ENCODE measurements at regions not wholly inside any gene's neighbourhood (a gene's known extent, or its start where the extent isn't known, plus 50 kb on each side); places are given as distances from the start of the nearest gene placed in this dataset.

DNA sequence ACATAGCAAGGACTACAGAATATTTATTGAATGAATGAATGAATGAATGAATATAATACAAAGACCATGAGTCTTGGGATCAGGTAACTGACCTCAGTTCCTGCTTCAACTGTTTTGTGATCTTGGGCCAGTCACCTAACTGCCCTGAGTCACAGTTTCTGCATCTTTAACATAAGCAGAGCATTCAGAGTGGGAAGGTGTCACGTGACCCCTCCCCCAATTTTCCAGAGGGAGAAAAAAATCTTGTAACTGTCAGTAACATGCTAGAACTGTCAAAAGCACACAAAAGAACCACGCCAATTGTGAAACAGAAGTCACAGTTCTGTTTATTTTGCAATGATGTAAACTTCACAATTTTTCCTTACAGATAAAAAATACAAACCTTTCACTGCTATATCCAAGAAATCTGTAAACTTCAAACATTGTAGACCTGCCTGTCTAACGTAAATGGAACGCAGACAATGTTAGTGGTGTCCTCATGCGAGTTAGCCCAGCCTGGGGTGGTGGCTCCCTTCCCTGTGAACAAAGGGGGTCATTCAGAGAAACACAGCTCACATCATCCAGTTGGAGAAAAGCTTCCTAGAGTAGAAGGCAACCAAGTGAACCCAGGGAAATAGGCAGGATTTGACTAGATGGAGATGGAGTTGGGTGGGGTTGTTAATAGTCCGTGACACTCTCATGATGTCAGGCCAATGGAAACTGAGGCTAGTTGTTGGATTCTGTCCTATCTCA is 211.8 kb upstream of the ZC3H12A start:
- H3K27ac ChIP-seq, result no peak overlapping the region
- TF ChIP-seq, protein P1, sequence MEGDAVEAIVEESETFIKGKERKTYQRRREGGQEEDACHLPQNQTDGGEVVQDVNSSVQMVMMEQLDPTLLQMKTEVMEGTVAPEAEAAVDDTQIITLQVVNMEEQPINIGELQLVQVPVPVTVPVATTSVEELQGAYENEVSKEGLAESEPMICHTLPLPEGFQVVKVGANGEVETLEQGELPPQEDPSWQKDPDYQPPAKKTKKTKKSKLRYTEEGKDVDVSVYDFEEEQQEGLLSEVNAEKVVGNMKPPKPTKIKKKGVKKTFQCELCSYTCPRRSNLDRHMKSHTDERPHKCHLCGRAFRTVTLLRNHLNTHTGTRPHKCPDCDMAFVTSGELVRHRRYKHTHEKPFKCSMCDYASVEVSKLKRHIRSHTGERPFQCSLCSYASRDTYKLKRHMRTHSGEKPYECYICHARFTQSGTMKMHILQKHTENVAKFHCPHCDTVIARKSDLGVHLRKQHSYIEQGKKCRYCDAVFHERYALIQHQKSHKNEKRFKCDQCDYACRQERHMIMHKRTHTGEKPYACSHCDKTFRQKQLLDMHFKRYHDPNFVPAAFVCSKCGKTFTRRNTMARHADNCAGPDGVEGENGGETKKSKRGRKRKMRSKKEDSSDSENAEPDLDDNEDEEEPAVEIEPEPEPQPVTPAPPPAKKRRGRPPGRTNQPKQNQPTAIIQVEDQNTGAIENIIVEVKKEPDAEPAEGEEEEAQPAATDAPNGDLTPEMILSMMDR (conservative IDR thresholded peaks at IDR 0.05), result no peak

DNA sequence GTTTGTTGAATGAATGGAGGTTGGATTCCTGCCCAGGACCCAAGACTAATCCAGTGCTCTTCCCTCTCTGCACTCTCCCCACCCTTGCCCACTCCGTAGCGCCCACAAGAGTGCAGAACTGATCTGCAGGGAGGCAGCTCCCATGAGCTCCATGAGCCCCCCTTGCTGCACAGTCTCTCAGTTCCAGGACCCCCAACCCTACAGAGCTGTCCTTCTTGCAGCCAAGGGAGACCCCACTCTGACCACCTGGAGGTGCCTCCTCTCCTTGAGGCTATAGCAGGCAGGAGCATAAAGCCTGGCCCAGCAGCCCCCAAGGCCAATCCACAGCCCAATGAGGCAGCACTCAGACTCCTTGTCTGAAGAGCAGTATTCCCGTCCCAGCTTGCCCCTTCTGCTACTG is 209.2 kb upstream of the ZC3H12A start:
- TF ChIP-seq, protein P1 (conservative IDR thresholded peaks at IDR 0.05), result no peak

DNA sequence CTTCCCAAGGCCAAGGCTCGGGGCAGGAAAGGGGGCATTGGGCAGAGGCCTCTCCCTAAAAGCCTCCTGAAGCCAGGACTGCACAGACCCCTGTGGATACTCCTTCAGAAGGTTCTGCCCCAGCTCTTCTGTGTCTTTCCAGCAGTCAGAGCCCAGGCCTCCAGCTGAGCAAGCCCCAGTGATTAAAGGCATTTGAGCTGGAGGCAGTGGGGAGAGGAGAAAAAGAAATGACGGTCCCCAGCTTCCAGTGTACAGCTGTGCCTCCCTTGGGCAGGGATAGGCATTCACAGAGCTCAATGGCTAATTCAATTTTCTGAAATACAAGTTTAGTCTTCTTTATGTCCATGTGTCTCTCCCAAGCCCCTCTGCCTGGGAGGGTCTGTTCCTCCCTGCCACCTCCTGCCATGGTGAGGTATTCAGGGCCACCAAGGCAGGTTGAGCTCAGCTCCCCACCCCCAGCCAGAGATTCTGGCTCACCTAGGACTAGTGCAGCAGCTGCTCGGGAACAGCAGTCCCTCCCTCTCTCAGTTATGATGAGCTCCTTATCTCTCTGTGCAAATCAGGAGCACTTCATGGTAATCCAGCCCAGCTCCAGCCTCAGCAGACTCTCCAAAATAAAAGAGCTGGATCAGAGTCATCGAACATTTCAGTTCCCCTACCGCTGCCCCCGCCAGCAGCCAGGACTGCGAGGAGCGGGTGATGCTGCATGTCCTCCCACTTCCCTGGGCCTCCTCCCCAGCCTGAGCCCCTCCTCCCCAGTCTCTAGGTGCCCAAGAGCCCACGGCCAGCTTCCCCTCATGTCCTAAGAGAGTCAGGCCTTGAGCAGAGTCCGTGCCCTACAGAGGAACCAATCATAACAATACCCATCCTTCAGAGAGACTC is 208.4 kb upstream of the ZC3H12A start:
- TF ChIP-seq, protein P1 (conservative IDR thresholded peaks at IDR 0.05), result no peak
- H3K27ac ChIP-seq, result no peak overlapping the region

More for the DNA sequence above, 209.2 kb upstream of the ZC3H12A start:
- no peak overlapping the region for H3K27ac ChIP-seq

DNA sequence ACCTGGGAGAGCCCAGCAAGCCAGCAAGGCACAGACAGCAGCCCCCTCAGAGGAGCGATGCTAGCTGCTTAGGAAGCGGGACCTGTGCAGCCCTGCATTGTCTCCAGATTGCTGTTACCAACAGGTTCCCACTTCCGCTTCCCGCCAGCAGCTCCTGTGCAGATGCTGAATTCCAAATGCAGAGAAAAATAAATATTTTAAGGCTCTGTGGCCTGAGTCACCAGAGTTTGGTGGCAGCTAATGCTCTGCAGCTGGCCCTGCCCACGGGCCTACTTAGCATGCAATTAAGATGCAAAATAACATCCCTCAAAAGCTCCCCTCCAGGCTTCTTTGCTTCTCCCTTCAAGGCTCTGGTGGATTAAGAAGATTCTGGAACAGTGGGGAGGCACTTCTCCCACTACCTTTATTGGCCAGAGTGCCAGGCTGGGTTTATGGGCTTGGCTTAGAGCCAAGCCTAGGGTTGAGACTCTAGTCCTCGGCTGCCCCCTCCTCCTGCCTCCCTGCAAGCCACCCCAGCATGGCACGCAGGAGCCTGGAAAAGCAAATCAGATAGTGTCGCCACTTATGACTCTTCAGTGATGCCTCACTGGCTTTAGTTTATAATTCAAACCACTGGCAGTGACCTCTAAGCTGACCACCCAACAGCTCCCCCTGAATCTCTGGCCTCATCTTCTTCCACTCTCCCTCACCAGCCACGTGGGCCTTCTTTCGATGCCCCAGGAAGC is 207.1 kb upstream of the ZC3H12A start:
- TF ChIP-seq, protein P1 (conservative IDR thresholded peaks at IDR 0.05), result no peak
- peak overlapping the region; percentile 22; the same call in 1 of the 2 replicates for H3K27ac ChIP-seq

DNA sequence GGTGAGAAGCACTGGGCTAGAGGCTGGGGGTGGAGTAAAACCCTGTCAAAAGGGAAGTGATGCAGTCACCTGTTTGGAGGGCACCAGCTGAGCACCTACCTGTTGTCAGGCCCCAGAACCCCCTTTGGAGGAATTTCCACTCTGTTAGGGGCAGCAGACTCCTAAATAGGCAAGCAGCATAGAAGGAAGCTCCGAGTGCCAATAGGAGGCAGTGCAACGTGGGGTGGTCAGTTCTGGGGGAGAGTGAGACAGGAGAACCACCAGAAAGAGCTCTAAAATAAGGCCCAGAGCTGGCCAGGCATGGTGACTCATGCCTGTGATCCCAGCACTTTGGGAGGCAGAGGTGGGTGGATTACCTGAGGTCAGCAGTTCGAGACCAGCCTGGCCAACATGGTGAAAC is 203.7 kb upstream of the ZC3H12A start:
- TF ChIP-seq, protein P1 (conservative IDR thresholded peaks at IDR 0.05), result no peak
- no peak overlapping the region for H3K27ac ChIP-seq

DNA sequence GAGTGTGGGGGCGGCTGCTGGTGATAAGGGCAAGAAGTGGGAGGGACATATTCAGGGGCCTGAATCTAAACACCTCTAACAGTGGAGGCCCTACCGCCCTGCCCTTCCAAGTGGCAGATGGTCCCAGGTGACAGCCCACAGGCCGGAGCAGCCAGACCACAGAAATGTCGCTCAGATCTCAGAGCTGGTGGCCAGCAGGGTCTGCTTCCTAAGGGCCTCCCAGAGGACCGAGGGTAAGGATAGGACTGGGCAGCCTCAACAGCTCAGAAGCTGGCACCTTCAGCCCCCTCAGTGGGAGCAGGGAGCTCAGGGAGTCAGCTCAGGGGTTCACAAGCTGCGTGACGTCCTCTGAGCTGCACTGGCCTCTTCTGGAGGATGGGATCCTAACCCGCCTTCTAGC is 201.8 kb upstream of the ZC3H12A start:
- TF ChIP-seq, protein P1 (conservative IDR thresholded peaks at IDR 0.05), result no peak
- H3K27ac ChIP-seq, result no peak overlapping the region

DNA sequence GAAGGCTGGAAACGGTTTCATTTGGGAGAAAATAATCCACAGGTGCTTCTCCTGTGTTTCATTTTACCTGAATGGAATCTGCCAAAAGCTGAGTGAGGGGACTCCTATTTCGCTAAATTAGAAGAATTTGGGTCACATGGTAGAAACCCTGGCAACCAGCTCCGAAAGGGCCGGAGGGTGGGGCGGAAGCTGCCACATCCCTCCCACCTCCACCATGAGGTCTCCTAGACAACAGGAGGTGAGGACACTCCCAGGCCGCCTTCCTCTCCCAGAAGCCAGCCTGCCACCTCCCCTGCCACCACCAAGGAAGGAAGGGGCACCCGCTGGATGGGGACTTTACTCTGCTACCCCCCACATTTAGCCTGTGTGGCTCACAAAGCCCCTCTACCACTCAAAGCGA is 199.9 kb upstream of the ZC3H12A start:
- no peak overlapping the region for H3K27ac ChIP-seq
- TF ChIP-seq, protein P1 (conservative IDR thresholded peaks at IDR 0.05), result no peak

All from VCaP (cell line).